HG03175 (cell line): ENCODE measurements at regions not wholly inside any gene's neighbourhood (a gene's known extent, or its start where the extent isn't known, plus 50 kb on each side); places are given as distances from the start of the nearest gene placed in this dataset.
"Not testable (repeated sequence)": the region's sequence is repeated elsewhere in the genome, so short reads cannot be mapped to it uniquely, and the experiment has no call there.

Experiments used
- ATAC-seq: cut with Tn5 transposase; IDR thresholded peaks from one replicate; pipeline ENCODE4 v1.9.1; 2021; ENCODE audit warnings: mild to moderate bottlenecking, moderate library complexity; ENCODE audit not compliant: unreplicated experiment

- no peak for ATAC-seq
Observed at GRCh38 chr3:22373182-22373581, 622.2 kb upstream of the ZNF385D start.

- no peak for ATAC-seq
Observed at GRCh38 chr3:22373827-22374226, 622.8 kb upstream of the ZNF385D start.

- ATAC-seq, result no peak
Observed at GRCh38 chr3:22377421-22377820, 626.4 kb upstream of the ZNF385D start.

- no peak for ATAC-seq
Observed at GRCh38 chr3:22378869-22379268, 627.9 kb upstream of the ZNF385D start.

- no peak for ATAC-seq
Observed at GRCh38 chr3:22380253-22380652, 629.2 kb upstream of the ZNF385D start.

- ATAC-seq, result not testable (repeated sequence)
Observed at GRCh38 chr3:22381564-22381963, 630.6 kb upstream of the ZNF385D start.

- no peak for ATAC-seq
Observed at GRCh38 chr3:22383285-22383684, 632.3 kb upstream of the ZNF385D start.

GRCh38 chr3:22386107-22386506, 635.1 kb upstream of the ZNF385D start:
- no peak for ATAC-seq

- ATAC-seq, result no peak
Observed at GRCh38 chr3:22392286-22392685, 641.3 kb upstream of the ZNF385D start.

- ATAC-seq, result no peak
Observed at GRCh38 chr3:22392859-22393258, 641.8 kb upstream of the ZNF385D start.

GRCh38 chr3:22399566-22399965, 648.6 kb upstream of the ZNF385D start:
- no peak for ATAC-seq

- ATAC-seq, result no peak
Observed at GRCh38 chr3:22401499-22401898, 650.5 kb upstream of the ZNF385D start.

GRCh38 chr3:22414239-22414638, 663.2 kb upstream of the ZNF385D start:
- no peak for ATAC-seq

- ATAC-seq, result not testable (repeated sequence)
Observed at GRCh38 chr3:22416838-22417446, 665.9 kb upstream of the ZNF385D start.

GRCh38 chr3:22419261-22419660, 668.3 kb upstream of the ZNF385D start:
- ATAC-seq, result no peak

GRCh38 chr3:22421589-22421988, 670.6 kb upstream of the ZNF385D start:
- ATAC-seq, result no peak

- no peak for ATAC-seq
Observed at GRCh38 chr3:22431334-22431733, 680.3 kb upstream of the ZNF385D start.

GRCh38 chr3:22439626-22440025, 688.6 kb upstream of the ZNF385D start:
- no peak for ATAC-seq

GRCh38 chr3:22441711-22442110, 690.7 kb upstream of the ZNF385D start:
- no peak for ATAC-seq

- no peak for ATAC-seq
Observed at GRCh38 chr3:22443571-22444233, 692.7 kb upstream of the ZNF385D start.

GRCh38 chr3:22445336-22445735, 694.3 kb upstream of the ZNF385D start:
- not testable (repeated sequence) for ATAC-seq

- ATAC-seq, result no peak
Observed at GRCh38 chr3:22450786-22451400, 699.9 kb upstream of the ZNF385D start.
